Neural progenitor cell (in vitro differentiated cells): ENCODE measurements at regions not wholly inside any gene's neighbourhood (a gene's known extent, or its start where the extent isn't known, plus 50 kb on each side); places are given as distances from the start of the nearest gene placed in this dataset.

Source experiments
- DNase-seq: peaks from one replicate; pipeline ENCODE4 v3.0.0-alpha.2; 2016; ENCODE audit warnings: low spot score
- H2AFZ ChIP-seq: fragments of 200-600 bp; sonication (generic); replicated peaks from 2 replicates; pipeline ENCODE4 v1.6.1; 2016; ENCODE audit warnings: antibody characterized with exemption
- H3F3A ChIP-seq: fragments of 200-600 bp; sonication (generic); 2 replicates; pipeline ENCODE4 v1.6.1; 2016; ENCODE audit warnings: antibody characterized with exemption, low read depth
- H3K27ac ChIP-seq: fragments of 200-600 bp; sonication (generic); 2 replicates; pipeline ENCODE4 v1.5.1; 2016; ENCODE audit warnings: mild to moderate bottlenecking
- H3K27me3 ChIP-seq: fragments of 200-600 bp; sonication (generic); 2 replicates; pipeline ENCODE4 v1.6.1; 2016; ENCODE audit warnings: mild to moderate bottlenecking, moderate library complexity
- H3K36me3 ChIP-seq: fragments of 200-600 bp; sonication (generic); 2 replicates; pipeline ENCODE4 v1.5.1; 2016
- H3K4me1 ChIP-seq: fragments of 200-600 bp; sonication (generic); 2 replicates; pipeline ENCODE4 v1.6.1; 2016; ENCODE audit warnings: mixed run types
- H3K4me2 ChIP-seq: fragments of 200-600 bp; sonication (generic); 2 replicates; pipeline ENCODE4 v1.6.1; 2016
- H3K4me3 ChIP-seq: fragments of 200-600 bp; sonication (generic); 2 replicates; pipeline ENCODE4 v1.5.1; 2016
- H3K79me2 ChIP-seq: fragments of 200-600 bp; sonication (generic); 2 replicates; pipeline ENCODE4 v1.6.1; 2016; ENCODE audit warnings: low read depth
- H3K9ac ChIP-seq: fragments of 200-600 bp; sonication (generic); 2 replicates; pipeline ENCODE4 v1.6.1; 2016
- H3K9me3 ChIP-seq: fragments of 200-600 bp; sonication (generic); 2 replicates; pipeline ENCODE4 v1.5.1; 2016; ENCODE audit warnings: low read depth
- H4K20me1 ChIP-seq: fragments of 200-600 bp; sonication (generic); 2 replicates; pipeline ENCODE4 v1.6.1; 2016; ENCODE audit warnings: low read depth
- H3K27ac Mint-ChIP-seq: 3 replicates; pipeline ENCODE4 v1.8.0; 2021; ENCODE audit warnings: mixed read lengths
- H3K27me3 Mint-ChIP-seq: 2 replicates; pipeline ENCODE4 v1.8.0; 2022; ENCODE audit warnings: low read depth, mild to moderate bottlenecking, inconsistent platforms, moderate library complexity, mixed read lengths; ENCODE audit not compliant: insufficient read depth
- H3K36me3 Mint-ChIP-seq: 3 replicates; pipeline ENCODE4 v1.8.0; 2021; ENCODE audit warnings: mixed read lengths
- H3K4me1 Mint-ChIP-seq: 3 replicates; pipeline ENCODE4 v1.8.0; 2021; ENCODE audit warnings: mixed read lengths
- H3K4me3 Mint-ChIP-seq: 3 replicates; pipeline ENCODE4 v1.8.0; 2021; ENCODE audit warnings: mild to moderate bottlenecking, moderate library complexity, mixed read lengths
- H3K9me3 Mint-ChIP-seq: 3 replicates; pipeline ENCODE4 v1.8.0; 2020; ENCODE audit warnings: mixed read lengths
- EZH2 ChIP-seq: fragments of 200-600 bp; sonication (generic); IDR thresholded peaks from 2 replicates; pipeline ENCODE4 v1.6.1; 2017; ENCODE audit warnings: antibody characterized with exemption, mild to moderate bottlenecking, moderate library complexity
- EZH2phosphoT487 ChIP-seq: fragments of 200-600 bp; sonication (generic); IDR thresholded peaks from 2 replicates; pipeline ENCODE4 v1.6.1; 2017; ENCODE audit warnings: antibody characterized with exemption
- TF ChIP-seq, protein P1 (sequence below): fragments of 200-600 bp; sonication (generic); IDR thresholded peaks from 2 replicates; pipeline ENCODE4 v1.5.1; 2017; ENCODE audit warnings: antibody characterized with exemption, mild to moderate bottlenecking

DNA sequence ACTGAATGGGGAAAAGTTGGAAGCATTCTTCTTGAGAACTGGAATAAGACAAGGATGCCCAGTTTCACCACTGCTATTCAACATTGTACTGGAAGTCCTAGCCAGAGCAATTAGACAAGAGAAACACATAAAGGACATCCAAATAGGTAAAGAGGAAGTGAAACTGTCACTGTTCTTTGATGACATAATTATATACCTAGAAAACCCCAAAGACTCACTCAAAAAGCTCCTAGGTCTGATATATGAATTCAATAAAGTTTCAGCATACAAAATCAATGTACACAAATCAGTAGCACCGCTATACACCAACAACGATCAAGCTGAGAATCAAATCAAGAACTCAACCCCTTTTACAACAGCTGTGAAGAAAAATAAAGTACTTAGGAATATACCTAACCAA, 157.3 kb upstream of the DDHD1 start:
- no peak for DNase-seq
- no peak overlapping the region for H3K4me3 Mint-ChIP-seq
- no peaks in the 10 kb centered on the region for H4K20me1 ChIP-seq
- peaks cover 16% of the 10 kb centered on the region for H3K4me1 ChIP-seq
- no peaks in the 10 kb centered on the region for H3K27me3 ChIP-seq
- H3F3A ChIP-seq, result peaks cover 12% of the 10 kb centered on the region
- no peak overlapping the region for H3K4me3 ChIP-seq
- peaks cover 28% of the 10 kb centered on the region for H3K4me1 Mint-ChIP-seq
- no peak overlapping the region for H3K9ac ChIP-seq
- no peak overlapping the region for H3K27ac ChIP-seq
- H3K27me3 Mint-ChIP-seq, result peaks cover 2% of the 10 kb centered on the region
- peaks cover 65% of the 10 kb centered on the region for H3K9me3 Mint-ChIP-seq
- no peak overlapping the region for H3K4me2 ChIP-seq
- H3K9me3 ChIP-seq, result peaks cover 3% of the 10 kb centered on the region
- TF ChIP-seq EZH2 (no peak), EZH2phosphoT487 (no peak)
- TF ChIP-seq, protein P1, sequence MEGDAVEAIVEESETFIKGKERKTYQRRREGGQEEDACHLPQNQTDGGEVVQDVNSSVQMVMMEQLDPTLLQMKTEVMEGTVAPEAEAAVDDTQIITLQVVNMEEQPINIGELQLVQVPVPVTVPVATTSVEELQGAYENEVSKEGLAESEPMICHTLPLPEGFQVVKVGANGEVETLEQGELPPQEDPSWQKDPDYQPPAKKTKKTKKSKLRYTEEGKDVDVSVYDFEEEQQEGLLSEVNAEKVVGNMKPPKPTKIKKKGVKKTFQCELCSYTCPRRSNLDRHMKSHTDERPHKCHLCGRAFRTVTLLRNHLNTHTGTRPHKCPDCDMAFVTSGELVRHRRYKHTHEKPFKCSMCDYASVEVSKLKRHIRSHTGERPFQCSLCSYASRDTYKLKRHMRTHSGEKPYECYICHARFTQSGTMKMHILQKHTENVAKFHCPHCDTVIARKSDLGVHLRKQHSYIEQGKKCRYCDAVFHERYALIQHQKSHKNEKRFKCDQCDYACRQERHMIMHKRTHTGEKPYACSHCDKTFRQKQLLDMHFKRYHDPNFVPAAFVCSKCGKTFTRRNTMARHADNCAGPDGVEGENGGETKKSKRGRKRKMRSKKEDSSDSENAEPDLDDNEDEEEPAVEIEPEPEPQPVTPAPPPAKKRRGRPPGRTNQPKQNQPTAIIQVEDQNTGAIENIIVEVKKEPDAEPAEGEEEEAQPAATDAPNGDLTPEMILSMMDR, result no peak
- H3K36me3 Mint-ChIP-seq, result peaks cover 24% of the 10 kb centered on the region
- H3K79me2 ChIP-seq, result no peaks in the 10 kb centered on the region
- no peaks in the 10 kb centered on the region for H3K36me3 ChIP-seq
- no peak overlapping the region for H2AFZ ChIP-seq
- no peak overlapping the region for H3K27ac Mint-ChIP-seq

DNA sequence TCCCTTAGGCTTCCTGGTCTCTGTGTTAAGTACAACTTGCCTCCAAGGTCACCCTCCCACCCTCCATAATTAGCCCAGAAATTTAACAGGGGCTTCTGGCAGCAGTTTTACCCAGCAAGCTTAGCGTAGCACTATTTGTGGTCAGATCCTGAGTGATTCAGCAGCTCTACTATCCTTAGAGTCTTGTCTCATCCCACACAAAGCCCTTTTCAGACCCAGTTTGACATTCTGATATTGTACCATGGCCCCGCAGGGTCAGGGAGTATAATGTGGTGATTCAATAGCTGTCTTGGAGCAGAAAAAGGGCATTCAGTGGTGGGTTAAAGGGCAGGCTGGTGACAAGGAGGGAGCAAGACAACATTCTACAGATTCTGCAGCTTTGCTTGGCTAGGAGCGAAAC, 153.8 kb upstream of the DDHD1 start:
- Histone ChIP-seq H3K27me3 (no peaks in the 10 kb centered on the region), H3K4me3 (peak overlapping the region; percentile 24), H4K20me1 (no peaks in the 10 kb centered on the region), H2AFZ (no peak overlapping the region), H3F3A (peaks cover 12% of the 10 kb centered on the region), H3K9me3 (peaks cover 3% of the 10 kb centered on the region), H3K9ac (no peak overlapping the region), H3K27ac (peak overlapping the region; percentile 66), H3K4me2 (peak overlapping the region; percentile 68), H3K4me1 (peaks cover 16% of the 10 kb centered on the region), H3K79me2 (no peaks in the 10 kb centered on the region), H3K36me3 (no peaks in the 10 kb centered on the region)
- peak; percentile 80 for DNase-seq
- Mint-ChIP-seq H3K4me3 (peak overlapping the region; percentile 11), H3K4me1 (peaks cover 28% of the 10 kb centered on the region), H3K36me3 (peaks cover 25% of the 10 kb centered on the region), H3K27me3 (peaks cover 2% of the 10 kb centered on the region), H3K9me3 (peaks cover 49% of the 10 kb centered on the region), H3K27ac (peak overlapping the region; percentile 90)
- TF ChIP-seq, protein P1, result no peak
- TF ChIP-seq EZH2 (no peak), EZH2phosphoT487 (peak; percentile 57)

DNA sequence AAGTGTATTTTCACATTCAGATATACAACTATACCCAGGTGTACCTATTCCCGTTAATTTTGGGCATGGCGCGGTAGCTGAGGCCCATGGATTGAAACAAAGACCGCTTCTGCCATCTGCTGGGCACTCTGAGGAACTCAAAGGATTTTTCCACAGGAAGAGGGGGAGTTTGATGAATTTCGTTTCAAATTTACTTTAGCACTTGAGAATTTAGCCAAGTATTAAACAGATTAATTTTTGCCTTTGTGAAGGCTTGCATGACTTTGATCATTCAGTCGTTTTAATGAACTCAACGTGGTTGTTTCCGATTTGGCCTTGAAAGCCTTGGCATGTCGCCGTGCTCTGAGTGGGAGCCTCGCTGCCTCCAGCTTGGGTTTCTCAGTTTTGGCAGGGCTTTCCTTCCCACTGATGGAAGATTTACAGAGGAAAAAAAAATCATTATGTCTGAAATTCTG, 153.2 kb upstream of the DDHD1 start:
- H3K9ac ChIP-seq, result no peak overlapping the region
- Mint-ChIP-seq H3K27me3 (peaks cover 2% of the 10 kb centered on the region), H3K4me1 (peaks cover 28% of the 10 kb centered on the region), H3K27ac (peak overlapping the region; percentile 95), H3K36me3 (peaks cover 25% of the 10 kb centered on the region), H3K9me3 (peaks cover 48% of the 10 kb centered on the region), H3K4me3 (peak overlapping the region; percentile 68)
- H2AFZ ChIP-seq, result no peak overlapping the region
- H3K27me3 ChIP-seq, result no peaks in the 10 kb centered on the region
- H3F3A ChIP-seq, result peaks cover 12% of the 10 kb centered on the region
- no peaks in the 10 kb centered on the region for H3K36me3 ChIP-seq
- H3K9me3 ChIP-seq, result peaks cover 3% of the 10 kb centered on the region
- no peak overlapping the region for H3K27ac ChIP-seq
- H4K20me1 ChIP-seq, result no peaks in the 10 kb centered on the region
- DNase-seq, result peak; percentile 71
- TF ChIP-seq, protein P1, result peak; percentile 92
- no peak for TF ChIP-seq EZH2phosphoT487
- peak overlapping the region; percentile 68 for H3K4me2 ChIP-seq
- peaks cover 16% of the 10 kb centered on the region for H3K4me1 ChIP-seq
- H3K79me2 ChIP-seq, result no peaks in the 10 kb centered on the region
- H3K4me3 ChIP-seq, result peak overlapping the region; percentile 24
